ENCODE measurements at regions not wholly inside any gene's neighbourhood (a gene's known extent, or its start where the extent isn't known, plus 50 kb on each side); places are given as distances from the start of the nearest gene placed in this dataset.

GRCh38 chr7:155191137-155191536 is 106.5 kb upstream of the INSIG1 start:
- no peak for TF ChIP-seq POLR2A (IDR thresholded peaks at IDR 0.05)
- TF ChIP-seq, protein P1, sequence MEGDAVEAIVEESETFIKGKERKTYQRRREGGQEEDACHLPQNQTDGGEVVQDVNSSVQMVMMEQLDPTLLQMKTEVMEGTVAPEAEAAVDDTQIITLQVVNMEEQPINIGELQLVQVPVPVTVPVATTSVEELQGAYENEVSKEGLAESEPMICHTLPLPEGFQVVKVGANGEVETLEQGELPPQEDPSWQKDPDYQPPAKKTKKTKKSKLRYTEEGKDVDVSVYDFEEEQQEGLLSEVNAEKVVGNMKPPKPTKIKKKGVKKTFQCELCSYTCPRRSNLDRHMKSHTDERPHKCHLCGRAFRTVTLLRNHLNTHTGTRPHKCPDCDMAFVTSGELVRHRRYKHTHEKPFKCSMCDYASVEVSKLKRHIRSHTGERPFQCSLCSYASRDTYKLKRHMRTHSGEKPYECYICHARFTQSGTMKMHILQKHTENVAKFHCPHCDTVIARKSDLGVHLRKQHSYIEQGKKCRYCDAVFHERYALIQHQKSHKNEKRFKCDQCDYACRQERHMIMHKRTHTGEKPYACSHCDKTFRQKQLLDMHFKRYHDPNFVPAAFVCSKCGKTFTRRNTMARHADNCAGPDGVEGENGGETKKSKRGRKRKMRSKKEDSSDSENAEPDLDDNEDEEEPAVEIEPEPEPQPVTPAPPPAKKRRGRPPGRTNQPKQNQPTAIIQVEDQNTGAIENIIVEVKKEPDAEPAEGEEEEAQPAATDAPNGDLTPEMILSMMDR (IDR thresholded peaks at IDR 0.05), result no peak

All from esophagus squamous epithelium (tissue), 4 donors.